Kasumi-1 (cell line): ENCODE measurements at regions not wholly inside any gene's neighbourhood (a gene's known extent, or its start where the extent isn't known, plus 50 kb on each side); places are given as distances from the start of the nearest gene placed in this dataset.
"Not testable (repeated sequence)": the region's sequence is repeated elsewhere in the genome, so short reads cannot be mapped to it uniquely, and the experiment has no call there.

Experiments
- DNase-seq, 2 experiments: peaks; one replicate each; lab custom pipeline; 2025; lab: John Stamatoyannopoulos, UW

- no peak for DNase-seq
Measured at GRCh38 chr3:16708285-16708684, 103.1 kb upstream of the DAZL start.

DNA sequence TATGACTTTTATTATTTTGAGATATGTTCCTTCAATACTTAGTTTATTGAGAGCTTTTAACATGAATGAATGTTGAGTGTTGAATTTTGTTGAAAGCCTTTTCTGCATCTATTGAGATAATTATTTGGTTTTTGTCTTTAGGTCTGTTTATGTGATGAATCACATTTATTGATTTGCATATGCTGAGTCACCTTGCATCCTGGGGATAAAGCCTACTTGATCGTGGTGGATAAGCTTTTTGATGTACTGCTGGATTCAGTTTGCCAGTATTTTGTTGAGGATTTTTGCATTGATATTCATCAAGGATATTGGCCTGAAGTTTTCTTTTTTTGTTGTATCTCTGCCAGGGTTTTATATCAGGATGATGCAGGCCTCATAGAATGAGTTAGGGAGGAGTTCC lies 106.5 kb upstream of the DAZL start:
- DNase-seq, result not testable (repeated sequence)

- DNase-seq, result no peak
Measured at GRCh38 chr3:16715281-16715680, 110.1 kb upstream of the DAZL start.

DNA sequence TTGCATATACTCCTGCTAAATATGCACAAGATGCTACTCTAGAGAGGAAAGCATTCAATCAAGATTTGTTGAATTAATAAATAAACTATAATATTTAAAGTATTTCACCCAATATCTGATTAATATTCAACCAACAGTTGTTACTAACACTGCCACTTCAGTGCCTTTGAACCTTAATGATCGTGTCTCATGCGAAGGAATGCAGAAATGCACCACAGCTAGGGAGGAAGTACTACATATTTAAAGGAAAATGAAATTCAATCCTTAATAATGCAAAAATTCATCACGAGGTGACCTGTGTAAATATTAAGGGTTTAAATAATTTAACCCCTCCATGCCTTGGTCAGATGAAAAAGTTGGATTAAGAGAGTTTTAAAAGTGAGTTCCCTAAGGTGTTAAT lies 114.2 kb upstream of the DAZL start:
- no peak for DNase-seq

DNA sequence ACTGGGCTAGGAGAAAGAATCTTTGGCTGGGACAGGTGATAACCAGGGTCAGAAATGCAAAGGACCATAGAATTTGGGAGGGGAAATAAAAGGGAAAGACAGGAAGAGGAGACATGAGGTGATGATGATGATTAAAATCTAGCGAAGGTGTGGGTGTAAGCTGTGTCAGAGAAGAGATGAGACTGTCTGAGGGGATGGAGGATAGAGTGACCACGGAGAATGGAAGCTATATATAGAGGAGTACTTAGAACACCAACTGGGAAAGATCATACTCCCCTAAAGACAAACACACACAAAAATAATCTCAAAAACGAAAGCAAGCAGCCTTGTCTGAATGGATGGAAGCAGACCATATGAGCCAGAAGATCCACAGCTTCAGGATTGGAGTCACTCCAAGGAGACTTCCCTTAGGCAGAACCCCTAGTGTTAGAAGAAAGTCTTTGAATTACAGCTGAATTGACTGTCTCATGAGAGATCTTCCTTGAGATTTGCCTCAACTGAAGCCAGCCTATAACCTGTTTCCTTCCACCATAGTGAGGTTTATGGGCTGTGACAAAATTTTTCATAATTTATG lies 115.2 kb upstream of the DAZL start:
- DNase-seq, result no peak

GRCh38 chr3:16721494-16721893 lies 116.3 kb upstream of the DAZL start:
- no peak for DNase-seq

- peak; percentile 21 to 45 for DNase-seq
Measured at GRCh38 chr3:16723978-16724377, 118.8 kb upstream of the DAZL start.

DNA sequence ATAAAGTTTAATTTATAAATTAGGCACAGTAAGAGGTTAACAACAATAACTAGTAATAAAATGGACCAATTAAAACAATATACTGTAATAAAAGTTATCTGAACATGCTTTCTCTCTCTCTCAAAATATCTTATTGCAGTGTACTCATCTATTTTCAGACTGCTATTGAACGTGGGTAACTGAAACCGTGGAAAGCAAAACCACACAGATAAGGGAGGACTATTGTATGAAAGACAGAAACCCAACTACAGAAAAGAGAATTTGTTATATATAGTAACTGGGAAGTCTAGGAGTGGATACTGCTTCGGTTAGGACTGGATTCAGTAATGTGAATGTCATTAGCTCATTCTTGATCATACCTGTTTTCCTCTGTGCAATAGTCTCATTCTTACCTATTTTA lies 119.3 kb upstream of the DAZL start:
- no peak for DNase-seq

DNA sequence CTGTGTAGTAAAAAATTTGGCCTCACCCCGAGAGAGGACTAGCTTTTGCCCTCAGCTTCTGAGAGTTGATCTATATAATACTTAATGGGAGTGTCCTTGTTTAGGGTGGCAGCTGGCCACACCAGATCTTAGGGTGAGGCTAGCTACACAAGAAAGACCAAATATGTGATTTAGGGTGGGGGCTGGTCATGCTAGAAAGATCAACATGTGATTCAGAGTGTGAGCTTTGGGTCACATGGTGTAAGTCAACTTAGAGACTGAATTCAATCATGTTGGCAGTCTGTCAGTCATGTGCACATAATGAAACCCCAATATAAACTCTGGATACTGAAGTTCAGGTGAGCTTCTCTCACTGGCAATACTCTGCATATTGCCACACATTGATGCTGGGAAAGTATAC lies 120.7 kb upstream of the DAZL start:
- DNase-seq, result no peak

DNA sequence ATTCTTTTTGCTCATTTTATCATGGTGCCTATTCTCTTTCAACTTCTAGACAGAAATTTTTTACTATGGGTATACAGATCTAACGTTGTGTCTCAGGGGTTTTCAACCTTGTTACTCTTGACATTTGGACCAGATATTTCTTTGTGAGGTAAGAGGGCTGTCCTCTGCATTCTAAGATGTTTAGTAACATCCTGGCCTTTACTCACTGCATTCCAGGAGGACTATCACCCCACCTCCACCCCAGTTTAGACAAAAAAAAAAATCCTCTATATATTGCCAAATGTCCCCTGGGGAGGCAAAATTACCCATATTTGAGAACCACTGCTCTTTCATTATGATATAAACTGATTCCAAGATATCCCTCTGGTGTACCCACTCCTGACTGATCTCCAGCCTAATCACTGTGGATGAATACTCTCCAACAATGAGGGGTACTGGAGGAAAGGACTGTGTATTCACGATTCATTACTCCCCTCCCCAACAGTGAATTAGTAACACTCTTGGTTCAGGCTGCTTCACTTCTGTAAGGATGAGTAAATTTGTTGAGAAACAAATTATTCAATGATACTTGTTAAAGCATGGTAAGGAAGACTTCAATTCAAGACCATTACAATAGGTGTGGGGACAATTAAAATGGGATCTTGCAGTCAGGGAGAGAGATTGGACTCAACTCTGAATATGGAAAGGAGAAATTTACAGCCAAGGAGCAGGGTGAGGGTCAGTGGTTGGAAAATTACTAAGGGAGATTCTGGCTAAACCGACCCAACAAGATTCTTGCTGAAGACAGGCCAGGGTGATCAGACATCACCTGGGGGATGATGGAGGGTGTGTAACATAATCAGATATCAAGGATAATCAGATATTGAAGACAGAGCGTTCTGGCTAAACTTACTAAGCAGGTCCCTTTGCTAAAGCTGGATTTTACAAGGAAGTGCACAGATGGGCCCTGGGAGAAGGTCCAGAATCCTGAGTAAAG lies 123.8 kb upstream of the DAZL start:
- no peak for DNase-seq

DNA sequence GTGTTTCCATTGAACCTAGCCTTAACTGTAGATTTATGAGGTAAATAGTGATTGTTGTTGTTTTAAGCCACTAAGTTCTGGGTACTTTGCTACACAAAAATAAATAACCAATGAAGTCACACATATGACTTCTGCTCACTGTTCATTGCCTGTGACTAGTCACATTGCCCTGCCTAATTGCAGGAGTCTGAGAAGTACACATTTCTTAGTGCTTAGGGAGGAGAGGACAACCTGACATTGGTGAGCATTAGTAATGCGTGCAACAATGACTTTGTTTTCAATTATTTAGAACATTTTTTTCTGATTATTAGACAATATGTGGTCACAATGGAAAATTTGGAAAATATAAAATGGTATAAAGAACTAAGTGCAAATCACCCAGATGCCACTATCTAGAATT lies 133.2 kb upstream of the DAZL start:
- DNase-seq, result no peak

DNA sequence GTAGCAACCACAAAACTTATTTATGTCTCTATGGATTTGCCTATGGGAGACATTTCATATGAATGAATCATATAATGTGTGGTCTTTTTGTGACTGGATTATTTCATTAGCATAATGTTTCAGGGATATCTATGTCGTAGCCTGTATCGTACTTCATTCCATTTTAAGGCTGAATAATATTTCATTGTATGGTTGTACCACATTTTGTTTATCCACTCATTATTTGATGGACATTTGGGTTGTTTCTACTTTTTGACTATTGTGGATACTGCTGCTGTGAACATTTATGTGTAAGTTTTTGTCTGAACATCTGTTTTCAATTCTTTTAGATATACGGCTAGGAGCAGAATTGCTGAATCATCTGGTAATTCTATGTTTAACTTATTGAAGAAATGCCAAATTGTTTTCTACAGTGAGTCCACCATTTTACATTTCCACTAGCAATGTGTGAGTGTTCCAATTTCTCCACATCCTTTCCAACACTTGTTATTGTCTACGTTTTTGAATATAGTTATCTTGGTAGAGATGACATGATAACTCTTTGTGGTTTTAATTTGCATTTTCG lies 134.4 kb upstream of the DAZL start:
- DNase-seq, result no peak

DNA sequence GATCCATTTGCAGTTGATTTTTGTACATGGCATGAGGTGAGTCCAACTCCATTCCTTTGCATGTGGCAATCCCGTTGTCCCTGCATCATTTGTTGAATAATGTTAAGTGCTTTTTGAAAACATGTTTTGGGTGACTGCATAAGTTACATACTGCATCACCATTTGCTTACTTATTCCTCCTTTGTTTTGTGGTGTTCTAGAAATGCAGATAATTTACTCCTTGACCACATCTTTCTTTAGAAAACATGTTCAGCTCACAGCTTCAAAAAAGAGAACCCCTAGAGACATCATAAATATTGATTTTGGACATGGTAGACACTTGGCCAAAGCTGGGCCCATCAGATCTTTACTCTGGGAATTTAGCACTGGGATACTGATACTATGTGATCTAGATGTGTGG lies 135.3 kb upstream of the DAZL start:
- DNase-seq, result no peak

DNA sequence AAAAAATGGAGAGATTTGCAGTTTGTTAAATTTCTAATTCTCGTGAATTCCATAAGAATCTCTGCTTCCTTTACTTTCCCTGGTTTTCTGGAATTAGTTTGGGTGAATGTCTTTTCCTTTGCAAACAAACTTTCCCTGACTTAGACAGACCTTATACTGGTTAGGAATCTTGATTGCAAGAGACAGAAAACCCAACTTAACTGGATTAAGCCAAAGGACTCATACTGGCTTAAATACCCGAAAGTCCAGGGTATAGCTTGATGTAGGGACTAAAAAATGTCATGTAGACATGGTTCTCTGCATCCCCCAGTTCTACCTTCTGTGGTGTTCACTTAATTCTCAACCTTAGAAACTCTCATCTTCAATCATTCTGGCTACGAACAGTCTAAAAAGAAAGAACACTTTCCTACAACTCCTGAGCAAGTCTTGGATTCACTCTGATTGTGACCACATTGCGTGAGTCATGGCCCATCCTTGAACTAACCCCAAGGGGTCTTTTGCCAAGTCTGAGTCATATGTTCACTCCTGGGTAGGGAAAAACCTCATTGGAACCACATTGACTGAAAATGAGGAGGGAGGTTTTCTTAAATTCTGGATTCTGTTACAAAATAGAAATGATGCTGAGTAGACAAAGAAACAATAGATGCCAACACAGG lies 136.0 kb upstream of the DAZL start:
- no peak for DNase-seq

- no peak for DNase-seq
Measured at GRCh38 chr3:16741890-16742289, 136.7 kb upstream of the DAZL start.

- DNase-seq, result no peak
Measured at GRCh38 chr3:16743276-16743675, 138.1 kb upstream of the DAZL start.

DNA sequence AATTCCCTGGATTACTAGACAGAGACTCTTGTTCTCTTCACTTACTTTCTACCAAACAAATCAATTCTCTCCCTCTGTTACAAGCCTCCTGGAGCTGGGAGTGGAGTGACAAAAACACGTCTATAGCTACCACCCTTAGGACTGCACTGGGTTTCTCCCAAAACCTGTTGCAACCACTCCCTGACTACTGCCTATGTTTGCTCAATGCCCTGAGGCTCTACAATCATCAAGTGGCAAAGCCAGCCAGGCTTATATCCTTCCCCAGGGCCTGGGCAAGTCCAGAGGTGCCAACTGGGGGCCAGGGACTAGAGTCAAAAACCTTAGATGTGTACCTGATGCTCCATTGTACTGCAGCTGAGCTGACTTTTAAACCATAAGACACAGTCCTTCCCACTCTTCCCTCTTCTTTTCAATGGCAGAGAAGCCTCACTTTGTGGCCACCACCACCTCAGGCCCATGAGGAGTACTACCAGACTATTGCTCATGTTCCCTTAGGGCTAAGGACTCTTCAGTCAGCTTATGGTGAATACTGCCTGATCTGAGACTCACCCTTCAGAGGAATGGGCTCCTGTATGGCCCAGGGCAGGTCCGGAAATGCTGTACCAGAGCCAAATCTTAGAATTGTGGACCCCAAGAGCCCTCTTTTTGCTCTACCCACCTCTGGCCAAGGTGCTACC lies 125.4 kb upstream of the PLCL2 start:
- no peak for DNase-seq

DNA sequence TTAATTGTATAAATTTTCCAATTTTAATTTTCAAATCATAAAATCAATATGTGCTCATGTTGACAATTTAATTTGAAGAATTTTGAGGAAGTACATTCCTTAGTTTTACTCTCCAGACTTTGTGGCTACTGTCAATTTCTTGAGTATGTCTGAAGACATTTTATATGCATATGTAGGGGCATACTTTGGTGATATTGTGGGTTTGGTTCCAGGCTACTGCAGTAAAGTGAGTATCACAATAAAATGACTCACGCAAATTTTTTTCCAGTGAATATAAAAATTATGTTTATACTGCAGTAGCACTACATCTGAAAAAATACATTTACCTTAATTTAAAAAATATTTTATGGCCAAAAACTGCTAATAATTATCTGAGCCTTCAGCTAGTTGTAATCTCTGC lies 123.2 kb upstream of the PLCL2 start:
- DNase-seq, result no peak

DNA sequence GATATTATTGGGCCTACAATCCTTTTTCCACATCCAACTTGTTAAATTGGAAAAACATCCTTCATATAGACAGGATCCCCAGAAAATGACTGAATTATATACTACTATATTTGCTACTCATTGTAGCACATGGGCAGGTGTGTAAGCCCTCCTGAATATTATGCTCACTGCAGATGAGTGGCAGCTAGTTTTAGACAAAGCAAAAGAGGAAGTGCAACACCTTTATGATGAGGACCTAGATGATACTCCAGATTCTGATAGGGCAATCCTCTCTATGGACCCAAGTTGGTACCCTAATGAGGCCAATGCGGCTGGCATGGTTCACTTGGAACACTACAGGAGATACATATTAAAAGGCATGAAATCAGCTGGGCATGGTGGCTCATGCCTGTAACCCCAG lies 119.1 kb upstream of the PLCL2 start:
- no peak for DNase-seq

- no peak for DNase-seq
Measured at GRCh38 chr3:16767006-16767405, 117.7 kb upstream of the PLCL2 start.

- no peak for DNase-seq
Measured at GRCh38 chr3:16768014-16768413, 116.7 kb upstream of the PLCL2 start.

- DNase-seq, result no peak
Measured at GRCh38 chr3:16768956-16769355, 115.8 kb upstream of the PLCL2 start.
